HG02885 (cell line): ENCODE measurements at regions not wholly inside any gene's neighbourhood (a gene's known extent, or its start where the extent isn't known, plus 50 kb on each side); places are given as distances from the start of the nearest gene placed in this dataset.

Experiments
- ATAC-seq: cut with Tn5 transposase; IDR thresholded peaks from one replicate; pipeline ENCODE4 v1.9.1; 2021; ENCODE audit warnings: mild to moderate bottlenecking; ENCODE audit not compliant: unreplicated experiment, poor library complexity

DNA sequence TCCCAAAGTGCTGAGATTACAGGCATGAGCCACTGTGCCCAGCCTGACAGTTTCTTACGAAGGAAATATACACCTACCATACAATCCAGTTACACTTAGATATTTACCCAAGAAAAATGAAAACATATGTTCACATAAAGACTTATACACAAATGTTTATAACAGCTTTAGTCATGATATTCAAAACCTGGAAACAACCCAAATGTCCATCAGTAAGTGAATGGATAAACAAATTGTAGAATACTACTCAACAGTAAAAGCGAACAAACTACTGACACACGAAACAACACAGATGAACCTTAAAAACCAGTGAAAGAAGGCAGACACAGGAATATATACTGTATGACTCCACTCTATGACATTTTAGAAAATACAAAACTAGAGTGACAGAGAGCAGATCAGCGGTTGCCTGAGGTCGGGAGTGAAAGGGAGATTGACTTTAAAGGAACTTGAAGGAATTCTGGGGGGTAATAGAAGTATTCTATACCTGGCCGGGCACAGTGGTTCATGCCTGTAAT, 83.6 kb downstream of the SPRING1 start:
- ATAC-seq = no peak

DNA sequence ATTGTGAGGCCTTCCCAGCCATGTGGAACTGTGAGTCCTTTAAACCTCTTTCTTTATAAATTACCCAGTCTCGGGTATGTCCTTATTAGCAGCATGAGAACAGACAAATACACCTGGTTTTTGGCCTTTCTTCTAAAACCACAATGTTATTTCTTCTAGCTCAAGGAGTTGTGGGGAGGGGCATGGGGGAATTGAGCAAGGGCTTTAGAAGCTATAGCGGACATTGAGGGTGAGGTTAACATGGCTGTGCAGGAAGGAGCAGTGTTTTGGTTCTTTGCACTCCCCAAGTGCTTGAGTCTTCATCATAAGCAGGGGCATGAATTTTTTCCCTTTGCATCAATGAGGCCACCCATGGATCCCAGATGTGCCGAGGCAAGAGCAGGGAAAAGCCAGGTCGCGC, 86.8 kb downstream of the SPRING1 start:
- ATAC-seq = no peak

GRCh38 chr12:116650585-116651087, 87.2 kb downstream of the SPRING1 start:
- no peak for ATAC-seq

- no peak for ATAC-seq
Observed at GRCh38 chr12:116650062-116650461, 87.8 kb downstream of the SPRING1 start.

GRCh38 chr12:116647813-116648212, 88.6 kb downstream of the MAP1LC3B2 start:
- no peak for ATAC-seq

GRCh38 chr12:116646901-116647300, 87.7 kb downstream of the MAP1LC3B2 start:
- ATAC-seq = no peak

GRCh38 chr12:116644806-116645205, 85.6 kb downstream of the MAP1LC3B2 start:
- no peak for ATAC-seq

DNA sequence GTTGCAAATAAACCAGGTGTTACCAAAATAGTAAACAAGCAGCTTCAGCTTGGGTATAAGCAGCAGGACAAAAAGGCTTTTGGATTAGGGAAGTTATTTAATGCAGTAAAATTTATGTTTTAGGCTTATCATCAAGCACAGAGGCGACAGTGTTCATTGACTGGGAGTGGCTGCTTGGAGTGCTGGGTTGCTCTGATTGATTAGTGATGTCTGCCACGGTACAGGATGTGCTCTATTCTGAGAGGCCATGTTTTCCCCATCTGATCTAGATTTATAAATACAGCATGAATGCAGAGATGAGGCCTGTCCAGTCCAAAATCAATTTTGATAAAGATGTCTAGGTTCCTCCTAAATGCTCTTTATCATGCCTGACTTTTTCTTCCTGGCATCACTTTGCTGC, 83.5 kb downstream of the MAP1LC3B2 start:
- no peak for ATAC-seq

GRCh38 chr12:116642106-116642505, 82.9 kb downstream of the MAP1LC3B2 start:
- no peak for ATAC-seq

DNA sequence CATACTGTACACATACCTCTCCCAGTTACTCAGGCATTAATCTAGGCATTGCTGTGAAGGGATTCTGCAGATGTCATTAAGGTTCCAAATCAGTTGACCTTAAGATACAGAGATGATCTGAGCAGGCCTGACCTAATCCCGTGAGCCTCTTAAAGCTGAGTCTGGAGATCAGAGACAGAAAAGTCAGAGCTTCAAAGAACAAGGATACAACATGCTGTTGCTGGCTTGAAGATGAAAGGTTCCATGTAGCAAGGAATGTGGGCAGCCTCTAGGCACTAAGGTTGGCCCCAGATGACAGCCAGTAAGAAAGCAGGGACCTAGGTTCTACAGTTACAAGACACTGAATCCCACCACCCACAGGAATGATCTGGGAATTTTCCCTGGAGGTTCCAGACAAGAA, 81.1 kb downstream of the MAP1LC3B2 start:
- no peak for ATAC-seq

DNA sequence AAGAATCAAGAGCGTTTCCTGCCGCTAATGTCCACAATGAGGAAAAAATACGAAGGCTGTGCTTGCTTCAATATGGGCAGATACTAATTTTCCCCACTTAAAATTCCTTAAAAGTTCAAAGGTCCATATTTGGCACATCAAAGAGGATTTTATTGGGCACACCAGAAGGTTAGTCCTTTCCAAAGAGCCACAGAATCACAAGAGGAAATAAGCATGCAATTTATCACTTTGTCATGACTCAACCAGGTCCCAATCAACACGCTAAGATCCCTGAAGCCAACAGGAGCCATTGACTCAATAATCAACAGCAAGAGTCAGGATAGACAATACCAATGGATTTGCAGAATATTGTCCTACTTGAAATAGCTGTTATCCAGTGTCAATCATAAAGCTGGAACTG, 80.6 kb downstream of the MAP1LC3B2 start:
- no peak for ATAC-seq

DNA sequence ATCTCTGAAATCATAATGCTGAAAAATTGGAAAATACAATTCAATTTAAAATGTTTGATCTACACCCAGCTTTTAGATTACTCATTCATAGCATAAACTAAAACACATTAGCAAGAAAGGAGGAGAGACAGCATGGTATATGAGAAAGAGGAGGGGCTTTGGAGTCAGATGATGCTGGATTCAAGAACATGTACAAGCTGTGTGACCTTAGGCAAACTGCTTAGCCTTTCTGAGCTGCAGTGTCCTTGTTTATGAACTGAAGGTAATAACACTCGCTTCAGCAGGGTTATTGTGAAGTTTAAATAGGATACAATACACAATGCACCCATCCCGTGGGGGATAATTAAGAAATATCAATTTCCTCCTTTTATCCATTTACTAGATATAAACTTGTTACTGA, 79.2 kb downstream of the MAP1LC3B2 start:
- no peak for ATAC-seq

DNA sequence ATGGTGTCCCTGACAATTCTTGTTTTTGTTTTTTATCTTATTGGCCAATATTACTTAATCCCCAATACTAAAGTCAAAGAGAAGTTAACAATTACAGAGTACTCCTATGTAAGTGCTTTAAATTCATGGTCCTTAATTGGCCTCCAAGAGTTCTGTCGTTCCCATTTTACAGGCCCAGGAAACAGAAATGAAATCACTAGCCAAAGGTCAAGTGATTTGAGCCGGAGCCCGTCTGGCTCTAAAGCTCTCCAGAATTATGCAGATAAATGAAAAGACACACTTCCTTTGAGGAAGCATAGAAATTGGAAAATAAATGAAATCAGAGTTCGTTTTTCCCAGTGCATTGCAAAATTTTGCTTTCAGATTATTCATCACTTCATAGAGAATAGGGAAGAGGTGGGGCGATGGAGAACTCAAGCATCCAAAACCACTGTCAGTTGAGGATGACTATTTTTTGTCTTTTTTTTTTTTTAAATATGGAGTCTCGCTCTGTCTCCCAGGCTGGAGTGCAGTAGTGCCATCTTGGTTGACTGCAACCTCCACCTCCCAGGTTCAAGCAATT, 78.5 kb downstream of the MAP1LC3B2 start:
- no peak for ATAC-seq

GRCh38 chr12:116636608-116637519, 77.7 kb downstream of the MAP1LC3B2 start:
- ATAC-seq = no peak

- ATAC-seq = no peak
Observed at GRCh38 chr12:116635487-116635886, 76.3 kb downstream of the MAP1LC3B2 start.

GRCh38 chr12:116633476-116633875, 74.3 kb downstream of the MAP1LC3B2 start:
- no peak for ATAC-seq

DNA sequence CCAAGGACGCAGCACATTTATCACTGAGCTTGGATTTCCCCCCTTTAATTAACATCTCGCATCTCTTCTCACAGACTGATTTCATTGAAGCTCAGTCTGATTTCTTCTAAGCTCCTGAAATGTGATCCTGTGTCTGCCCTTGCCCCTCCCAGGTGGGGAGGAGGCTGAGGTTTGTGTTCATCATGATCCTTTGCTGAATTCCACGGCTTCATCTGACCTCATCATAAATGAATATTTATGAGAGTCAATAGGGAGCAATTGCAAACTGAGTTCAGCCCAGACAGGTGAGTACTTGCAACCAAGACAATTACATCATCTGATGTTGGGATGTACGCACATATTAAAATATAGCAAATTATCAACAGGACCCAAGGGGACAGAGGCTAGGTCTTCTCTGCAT, 72.4 kb downstream of the MAP1LC3B2 start:
- ATAC-seq = no peak

- no peak for ATAC-seq
Observed at GRCh38 chr12:116630762-116631161, 71.6 kb downstream of the MAP1LC3B2 start.

- ATAC-seq = no peak
Observed at GRCh38 chr12:116629480-116629879, 70.3 kb downstream of the MAP1LC3B2 start.

- no peak for ATAC-seq
Observed at GRCh38 chr12:116628989-116629388, 69.8 kb downstream of the MAP1LC3B2 start.

DNA sequence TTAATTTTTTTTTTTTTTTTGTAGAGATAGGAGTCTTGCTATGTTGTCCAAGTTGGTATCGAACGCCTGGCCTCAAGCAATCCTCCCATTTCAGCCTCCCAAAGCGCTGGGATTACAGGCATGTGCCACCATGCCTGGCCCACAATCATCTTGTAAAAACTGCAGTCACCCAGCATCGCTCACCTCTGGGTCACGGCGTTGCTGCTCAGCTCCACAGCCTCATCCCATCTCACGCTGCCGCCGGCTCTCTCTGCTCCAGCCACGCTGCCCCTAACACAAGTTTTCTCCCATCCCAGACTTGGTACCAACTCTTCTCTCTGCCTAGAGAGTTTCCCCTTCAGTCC, 69.2 kb downstream of the MAP1LC3B2 start:
- no peak for ATAC-seq
